Smooth muscle cell (in vitro differentiated cells): ENCODE measurements at regions not wholly inside any gene's neighbourhood (a gene's known extent, or its start where the extent isn't known, plus 50 kb on each side); places are given as distances from the start of the nearest gene placed in this dataset.

Experiments
- DNase-seq: peaks from one replicate; lab custom pipeline; 2025; ENCODE audit not compliant: unreplicated experiment; lab: John Stamatoyannopoulos, UW
- H2AFZ ChIP-seq: fragments of 200-600 bp; sonication (generic); 2 replicates; pipeline ENCODE4 v1.6.0; 2016; ENCODE audit warnings: antibody characterized with exemption, low read depth, mild to moderate bottlenecking
- H3F3A ChIP-seq: fragments of 200-600 bp; sonication (generic); 2 replicates; pipeline ENCODE4 v1.6.0; 2017; ENCODE audit warnings: antibody characterized with exemption, low read depth
- H3K27ac ChIP-seq: fragments of 200-600 bp; sonication (generic); 2 replicates; pipeline ENCODE4 v1.5.1; 2016; ENCODE audit warnings: low read depth, mild to moderate bottlenecking
- H3K27me3 ChIP-seq: fragments of 200-600 bp; sonication (generic); 2 replicates; pipeline ENCODE4 v1.6.1; 2016; ENCODE audit warnings: low read depth, mild to moderate bottlenecking
- H3K36me3 ChIP-seq: fragments of 200-600 bp; sonication (generic); 2 replicates; pipeline ENCODE4 v1.5.1; 2016; ENCODE audit warnings: low read depth
- H3K4me1 ChIP-seq: fragments of 200-600 bp; sonication (generic); 2 replicates; pipeline ENCODE4 v1.5.1; 2016; ENCODE audit warnings: low read depth
- H3K4me2 ChIP-seq: fragments of 200-600 bp; sonication (generic); 2 replicates; pipeline ENCODE4 v1.6.0; 2016; ENCODE audit warnings: mild to moderate bottlenecking
- H3K4me3 ChIP-seq: fragments of 200-600 bp; sonication (generic); 2 replicates; pipeline ENCODE4 v1.5.1; 2016; ENCODE audit warnings: mild to moderate bottlenecking
- H3K79me2 ChIP-seq: fragments of 200-600 bp; sonication (generic); 2 replicates; pipeline ENCODE4 v1.6.0; 2016; ENCODE audit warnings: low read depth, mild to moderate bottlenecking
- H3K9ac ChIP-seq: fragments of 200-600 bp; sonication (generic); 2 replicates; pipeline ENCODE4 v1.6.0; 2016; ENCODE audit warnings: low read depth
- H3K9me3 ChIP-seq: fragments of 200-600 bp; sonication (generic); replicated peaks from 2 replicates; pipeline ENCODE4 v1.5.1; 2016; ENCODE audit warnings: low read depth
- H4K20me1 ChIP-seq: fragments of 200-600 bp; sonication (generic); 2 replicates; pipeline ENCODE4 v1.6.0; 2016; ENCODE audit warnings: low read depth
- CTCF ChIP-seq: fragments of 200-600 bp; sonication (generic); IDR thresholded peaks from 2 replicates; pipeline ENCODE4 v1.5.1; 2017; ENCODE audit warnings: borderline replicate concordance, mild to moderate bottlenecking, antibody characterized with exemption; ENCODE audit not compliant: insufficient read depth, poor library complexity, severe bottlenecking
- WGBS: methylation state at CpG from one replicate; pipeline ENCODE4 v1.1.7; 2016; ENCODE audit warnings: low lambda C conversion rate; 5-methylcytosine and 5-hydroxymethylcytosine counted together

- Histone ChIP-seq H3K4me1 (no peaks in the 10 kb centered on the region), H3K27me3 (no peaks in the 10 kb centered on the region), H3K27ac (no peak overlapping the region), H2AFZ (no peak overlapping the region), H3F3A (no peaks in the 10 kb centered on the region), H3K4me2 (no peak overlapping the region), H3K9me3 (no peaks in the 10 kb centered on the region), H3K79me2 (peaks cover 29% of the 10 kb centered on the region), H3K4me3 (no peak overlapping the region), H3K9ac (no peak overlapping the region), H3K36me3 (no peaks in the 10 kb centered on the region), H4K20me1 (no peaks in the 10 kb centered on the region)
- WGBS = 70% methylated on average over 1 of the region's 1 CpG
- TF ChIP-seq CTCF = no peak
- no peak for DNase-seq
Measured at GRCh38 chr1:222941425-222941824, 126.6 kb downstream of the DISP1 start.

GRCh38 chr1:222946436-222946835 lies 131.6 kb downstream of the DISP1 start:
- Histone ChIP-seq H3F3A (no peaks in the 10 kb centered on the region), H3K79me2 (peaks cover 2% of the 10 kb centered on the region), H3K27me3 (no peaks in the 10 kb centered on the region), H3K9ac (no peak overlapping the region), H3K4me3 (no peak overlapping the region), H3K36me3 (no peaks in the 10 kb centered on the region), H2AFZ (no peak overlapping the region), H3K4me2 (no peak overlapping the region), H4K20me1 (no peaks in the 10 kb centered on the region), H3K9me3 (no peaks in the 10 kb centered on the region), H3K4me1 (no peaks in the 10 kb centered on the region), H3K27ac (no peak overlapping the region)
- no peak for TF ChIP-seq CTCF
- no peak for DNase-seq
- 96% methylated on average over 1 of the region's 1 CpG for WGBS

- Histone ChIP-seq H2AFZ (no peak overlapping the region), H3K9me3 (no peaks in the 10 kb centered on the region), H3K4me3 (no peak overlapping the region), H3K9ac (no peak overlapping the region), H3F3A (no peaks in the 10 kb centered on the region), H3K36me3 (no peaks in the 10 kb centered on the region), H3K4me1 (no peaks in the 10 kb centered on the region), H4K20me1 (no peaks in the 10 kb centered on the region), H3K27ac (no peak overlapping the region), H3K4me2 (no peak overlapping the region), H3K27me3 (no peaks in the 10 kb centered on the region), H3K79me2 (no peaks in the 10 kb centered on the region)
- DNase-seq = no peak
- WGBS = 89% methylated on average over 2 of the region's 2 CpGs
- no peak for TF ChIP-seq CTCF
Measured at GRCh38 chr1:222948079-222948478, 133.2 kb downstream of the DISP1 start.

- 91% methylated on average over 3 of the region's 3 CpGs for WGBS
Measured at GRCh38 chr1:222950892-222951291, 136.1 kb downstream of the DISP1 start.

More at GRCh38 chr1:222950892-222951291, 136.1 kb downstream of the DISP1 start:
- no peaks in the 10 kb centered on the region for H3K4me1 ChIP-seq
- DNase-seq = no peak
- no peaks in the 10 kb centered on the region for H3K9me3 ChIP-seq
- H3K9ac ChIP-seq = no peak overlapping the region
- no peak overlapping the region for H3K4me2 ChIP-seq
- H3K27me3 ChIP-seq = no peaks in the 10 kb centered on the region
- H3F3A ChIP-seq = no peaks in the 10 kb centered on the region
- no peaks in the 10 kb centered on the region for H3K36me3 ChIP-seq
- no peak overlapping the region for H3K4me3 ChIP-seq
- no peaks in the 10 kb centered on the region for H3K79me2 ChIP-seq
- no peaks in the 10 kb centered on the region for H4K20me1 ChIP-seq
- TF ChIP-seq CTCF = no peak
- no peak overlapping the region for H2AFZ ChIP-seq
- H3K27ac ChIP-seq = no peak overlapping the region
